Thyroid gland (tissue), 4 donors: ENCODE measurements at regions not wholly inside any gene's neighbourhood (a gene's known extent, or its start where the extent isn't known, plus 50 kb on each side); places are given as distances from the start of the nearest gene placed in this dataset.

ENCODE experiments used
- DNase-seq, 2 donors: peaks; one replicate each; pipeline ENCODE4 v3.0.0-alpha.2; 2019
- H3K27ac ChIP-seq, 3 donors: fragments of 200-600 bp; sonication (generic); 1 replicate in 2 of 3; 2 replicates in 1 of 3; pipeline ENCODE4 v1.5.1; 2016 to 2019; ENCODE audit warnings: mild to moderate bottlenecking in 1 of 3, moderate library complexity in 1 of 3
- H3K27me3 ChIP-seq: fragments of 200-600 bp; sonication (generic); one replicate; pipeline ENCODE4 v1.5.1; 2019
- H3K36me3 ChIP-seq, 2 donors: fragments of 200-600 bp; sonication (generic); one replicate each; pipeline ENCODE4 v1.5.1; 2016 to 2019
- H3K4me1 ChIP-seq, 2 donors: fragments of 200-600 bp; sonication (generic); one replicate each; pipeline ENCODE4 v1.5.1; 2017 to 2019
- H3K4me3 ChIP-seq, 3 donors: fragments of 200-600 bp; sonication (generic); replicated peaks in 1 of 3; 1 replicate in 2 of 3; 2 replicates in 1 of 3; pipeline ENCODE4 v1.5.1; 2016; ENCODE audit warnings: mild to moderate bottlenecking in 1 of 3
- H3K9me3 ChIP-seq: fragments of 200-600 bp; sonication (generic); one replicate; pipeline ENCODE4 v1.5.1; 2017
- POLR2A ChIP-seq, 2 donors: fragments of 450-650 bp; IDR thresholded peaks; one replicate each; pipeline ENCODE4 v1.6.1; 2017; ENCODE audit warnings: antibody characterized with exemption in 2 of 2, mild to moderate bottlenecking in 2 of 2, moderate library complexity in 1 of 2
- WGBS, 2 donors: methylation state at CpG; one replicate each; pipeline ENCODE4 v1.1.5; 2017; 5-methylcytosine and 5-hydroxymethylcytosine counted together
- intact Hi-C: fragments of 100-400 bp; cut with DNase I; formaldehyde crosslinking; loops from one replicate; pipeline ENCODE4 v1.15.1; 2023
- TF ChIP-seq, protein P1 (sequence below), 6 experiments: fragments of 200-600 bp in 3 of 6; fragments of 450-650 bp in 3 of 6; sonication (generic) in 3 of 6; IDR thresholded peaks; one replicate each; pipeline ENCODE4 v1.5.1; 2016 to 2019; ENCODE audit warnings: antibody characterized with exemption in 6 of 6, mild to moderate bottlenecking in 2 of 6, inconsistent platforms in 1 of 6, moderate library complexity in 1 of 6

- Histone ChIP-seq H3K27ac (no peak overlapping the region), H3K4me3 (no peak overlapping the region), H3K9me3 (no peaks in the 10 kb centered on the region), H3K36me3 (no peaks in the 10 kb centered on the region), H3K4me1 (no peaks in the 10 kb centered on the region), H3K27me3 (no peaks in the 10 kb centered on the region)
- WGBS, 2 donors = 34 to 46% methylated on average over 22 of the region's 22 CpGs
- intact Hi-C loops = loop anchor here (5.0 kb wide), 1 partner anchor 151 kb away; no protein-coding TSS in a partner anchor
- peak; percentile 48 to 65 for DNase-seq
- TF ChIP-seq POLR2A (IDR thresholded peaks at IDR 0.05) = no peak
- TF ChIP-seq, protein P1, sequence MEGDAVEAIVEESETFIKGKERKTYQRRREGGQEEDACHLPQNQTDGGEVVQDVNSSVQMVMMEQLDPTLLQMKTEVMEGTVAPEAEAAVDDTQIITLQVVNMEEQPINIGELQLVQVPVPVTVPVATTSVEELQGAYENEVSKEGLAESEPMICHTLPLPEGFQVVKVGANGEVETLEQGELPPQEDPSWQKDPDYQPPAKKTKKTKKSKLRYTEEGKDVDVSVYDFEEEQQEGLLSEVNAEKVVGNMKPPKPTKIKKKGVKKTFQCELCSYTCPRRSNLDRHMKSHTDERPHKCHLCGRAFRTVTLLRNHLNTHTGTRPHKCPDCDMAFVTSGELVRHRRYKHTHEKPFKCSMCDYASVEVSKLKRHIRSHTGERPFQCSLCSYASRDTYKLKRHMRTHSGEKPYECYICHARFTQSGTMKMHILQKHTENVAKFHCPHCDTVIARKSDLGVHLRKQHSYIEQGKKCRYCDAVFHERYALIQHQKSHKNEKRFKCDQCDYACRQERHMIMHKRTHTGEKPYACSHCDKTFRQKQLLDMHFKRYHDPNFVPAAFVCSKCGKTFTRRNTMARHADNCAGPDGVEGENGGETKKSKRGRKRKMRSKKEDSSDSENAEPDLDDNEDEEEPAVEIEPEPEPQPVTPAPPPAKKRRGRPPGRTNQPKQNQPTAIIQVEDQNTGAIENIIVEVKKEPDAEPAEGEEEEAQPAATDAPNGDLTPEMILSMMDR (IDR thresholded peaks at IDR 0.05) = peak; percentile 48 to 74 (median 68)
These were observed 73.0 kb upstream of the KCTD1 start for GRCh38 chr18:26621161-26622026.

DNA sequence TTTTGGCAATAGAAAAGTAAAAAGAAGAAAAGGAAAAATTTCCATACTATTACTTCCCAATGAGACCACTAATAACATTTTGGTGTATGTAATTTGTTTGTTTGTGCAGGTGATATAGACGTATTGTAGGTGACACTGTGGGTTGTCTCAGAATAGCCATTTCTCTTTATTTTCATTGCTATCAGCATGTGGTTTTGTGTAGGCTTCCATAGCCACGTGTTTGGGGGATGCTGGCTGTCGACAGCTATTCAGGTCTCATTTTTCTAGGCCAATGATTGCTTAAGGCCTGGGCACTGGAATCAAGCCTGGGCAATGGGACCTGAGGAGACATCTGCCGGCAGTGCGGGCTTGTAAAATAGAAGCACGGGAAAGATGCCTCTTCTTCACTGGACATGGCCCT lies 71.0 kb upstream of the KCTD1 start:
- no peaks in the 10 kb centered on the region for H3K4me1 ChIP-seq
- no peaks in the 10 kb centered on the region for H3K36me3 ChIP-seq
- H3K27ac ChIP-seq = no peak overlapping the region
- no peak overlapping the region for H3K4me3 ChIP-seq
- 88 to 90% methylated on average over 6 of the region's 6 CpGs for WGBS, 2 donors
- intact Hi-C loops = no loop called here
- TF ChIP-seq, protein P1 (IDR thresholded peaks at IDR 0.05) = no peak
- no peak for TF ChIP-seq POLR2A (IDR thresholded peaks at IDR 0.05)
- no peak for DNase-seq
- no peaks in the 10 kb centered on the region for H3K9me3 ChIP-seq
- H3K27me3 ChIP-seq = no peaks in the 10 kb centered on the region

DNA sequence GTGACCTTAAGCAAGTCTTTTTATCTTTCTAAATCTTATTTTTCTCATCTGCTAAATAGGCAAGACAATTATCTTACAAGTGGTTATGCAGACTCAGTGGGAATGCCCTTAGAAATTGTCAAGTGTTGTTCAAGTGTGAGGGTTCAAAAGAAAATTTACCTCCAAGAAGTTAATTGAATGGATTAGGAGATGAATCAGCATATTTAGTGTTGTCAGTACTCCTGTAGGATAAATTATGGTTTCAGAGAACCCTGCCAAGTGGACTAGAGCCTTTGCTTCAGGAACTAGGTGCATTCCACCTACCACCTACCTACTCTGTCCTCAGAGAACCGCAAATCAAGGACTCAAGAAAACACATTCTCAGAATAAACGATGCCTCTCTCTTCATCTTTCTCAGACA lies 69.8 kb upstream of the KCTD1 start:
- no peak for DNase-seq
- no peaks in the 10 kb centered on the region for H3K36me3 ChIP-seq
- no peak overlapping the region for H3K4me3 ChIP-seq
- no peaks in the 10 kb centered on the region for H3K9me3 ChIP-seq
- intact Hi-C loops = no loop called here
- TF ChIP-seq, protein P1 (IDR thresholded peaks at IDR 0.05) = no peak
- TF ChIP-seq POLR2A (IDR thresholded peaks at IDR 0.05) = no peak
- 78 to 79% methylated on average over 2 of the region's 2 CpGs for WGBS, 2 donors
- H3K27me3 ChIP-seq = no peaks in the 10 kb centered on the region
- H3K27ac ChIP-seq = no peak overlapping the region
- no peaks in the 10 kb centered on the region for H3K4me1 ChIP-seq

DNA sequence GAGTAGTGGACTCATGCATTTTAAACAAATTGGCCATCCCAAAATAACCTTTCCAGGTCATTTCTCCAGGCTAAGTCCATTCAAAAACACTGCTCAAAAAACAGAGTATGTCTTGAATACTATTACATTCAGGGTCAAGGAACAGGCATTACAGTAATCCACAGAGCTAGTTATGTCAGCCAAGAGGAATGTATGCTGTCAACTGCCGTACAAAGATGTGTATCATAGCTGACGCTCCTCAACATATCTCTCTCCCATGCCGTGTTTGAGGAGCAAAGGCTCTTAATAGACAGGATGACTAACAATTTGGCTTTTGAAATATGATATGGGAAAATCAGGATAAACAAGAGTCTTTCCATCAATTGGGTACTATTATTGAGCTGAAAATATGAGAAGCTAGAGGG lies 68.8 kb upstream of the KCTD1 start:
- TF ChIP-seq, protein P1 (IDR thresholded peaks at IDR 0.05) = no peak
- no peak for TF ChIP-seq POLR2A (IDR thresholded peaks at IDR 0.05)
- H3K4me3 ChIP-seq = no peak overlapping the region
- no peaks in the 10 kb centered on the region for H3K36me3 ChIP-seq
- intact Hi-C loops = no loop called here
- no peaks in the 10 kb centered on the region for H3K4me1 ChIP-seq
- WGBS, 2 donors = 74 to 80% methylated on average over 3 of the region's 3 CpGs
- no peak overlapping the region for H3K27ac ChIP-seq
- DNase-seq = no peak
- no peaks in the 10 kb centered on the region for H3K27me3 ChIP-seq
- H3K9me3 ChIP-seq = no peaks in the 10 kb centered on the region

DNA sequence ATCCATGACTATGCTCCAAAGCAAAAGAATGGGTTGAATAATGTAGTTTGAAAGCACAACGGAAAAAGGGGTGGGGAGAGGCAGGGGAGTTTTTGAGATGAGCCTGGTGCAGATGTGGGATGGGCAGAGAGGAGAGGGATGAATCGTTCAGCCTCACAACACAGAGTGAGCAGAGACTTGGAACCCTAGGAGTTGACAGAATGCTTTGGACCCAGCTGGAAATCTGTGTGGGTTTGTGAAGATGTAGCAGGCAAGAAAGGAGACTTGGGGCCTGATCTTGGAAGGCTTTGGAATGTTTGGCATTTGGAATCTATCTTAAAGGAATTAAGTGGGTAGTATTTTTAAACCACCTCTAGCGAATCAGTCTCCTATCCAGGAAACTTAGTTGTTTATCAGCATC lies 66.0 kb upstream of the KCTD1 start:
- H3K9me3 ChIP-seq = no peaks in the 10 kb centered on the region
- H3K36me3 ChIP-seq = no peaks in the 10 kb centered on the region
- no peak overlapping the region for H3K27ac ChIP-seq
- H3K27me3 ChIP-seq = no peaks in the 10 kb centered on the region
- TF ChIP-seq, protein P1 (IDR thresholded peaks at IDR 0.05) = no peak
- TF ChIP-seq POLR2A (IDR thresholded peaks at IDR 0.05) = no peak
- WGBS, 2 donors = 61 to 67% methylated on average over 3 of the region's 3 CpGs
- no peak for DNase-seq
- intact Hi-C loops = no loop called here
- H3K4me3 ChIP-seq = no peak overlapping the region
- no peaks in the 10 kb centered on the region for H3K4me1 ChIP-seq
